Stimulated activated CD8-positive, alpha-beta memory T cell treated with anti-CD3 and anti-CD28 coated beads, Interleukin-2, amount 100 ng/mL, for 48 hours (primary cell): ENCODE measurements at regions not wholly inside any gene's neighbourhood (a gene's known extent, or its start where the extent isn't known, plus 50 kb on each side); places are given as distances from the start of the nearest gene placed in this dataset.
"Not testable (repeated sequence)": the region's sequence is repeated elsewhere in the genome, so short reads cannot be mapped to it uniquely, and the experiment has no call there.

ENCODE experiments used
- DNase-seq, 2 donors: peaks; one replicate each; pipeline ENCODE4 v3.0.0-alpha.2; 2020; ENCODE audit warnings: low read depth in 2 of 2

DNA sequence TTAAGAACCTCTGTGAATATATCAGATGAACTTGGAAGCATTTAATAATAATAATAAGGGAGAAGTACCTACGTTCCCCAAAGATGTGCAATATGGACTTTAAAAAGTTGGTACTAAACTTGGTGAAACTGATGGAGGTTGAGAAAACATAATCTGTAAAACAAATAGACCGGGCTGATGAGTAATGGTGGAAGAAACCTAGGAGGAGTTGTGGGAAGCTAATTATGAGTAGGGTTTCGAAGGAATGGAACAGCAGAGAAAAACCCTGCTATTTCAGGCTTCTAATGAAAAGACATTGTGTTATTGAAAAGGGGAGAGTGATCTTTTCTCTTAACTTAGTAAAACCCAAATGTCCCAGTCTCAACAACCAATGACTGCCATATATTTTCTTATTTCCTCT, 229.3 kb downstream of the PCSK1 start:
- no peak for DNase-seq

DNA sequence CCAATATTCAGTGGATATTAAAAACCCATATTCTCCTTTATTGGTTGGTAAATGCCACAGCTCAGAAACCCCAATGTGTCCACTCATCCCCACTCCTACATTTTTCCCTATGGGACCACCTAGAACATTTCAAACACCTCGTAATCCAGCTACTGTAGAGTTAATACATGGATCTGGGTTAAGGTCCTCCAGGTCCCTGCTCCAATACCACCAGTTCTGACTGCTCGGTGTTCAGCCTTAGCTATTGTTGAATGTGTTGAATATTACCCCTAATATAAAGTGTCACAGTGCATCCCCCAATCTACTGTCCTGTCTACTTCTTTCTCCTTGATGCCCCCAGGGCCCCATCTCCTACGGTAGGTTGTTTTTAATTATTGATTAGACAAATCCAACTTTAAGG, 231.5 kb downstream of the PCSK1 start:
- no peak for DNase-seq

DNA sequence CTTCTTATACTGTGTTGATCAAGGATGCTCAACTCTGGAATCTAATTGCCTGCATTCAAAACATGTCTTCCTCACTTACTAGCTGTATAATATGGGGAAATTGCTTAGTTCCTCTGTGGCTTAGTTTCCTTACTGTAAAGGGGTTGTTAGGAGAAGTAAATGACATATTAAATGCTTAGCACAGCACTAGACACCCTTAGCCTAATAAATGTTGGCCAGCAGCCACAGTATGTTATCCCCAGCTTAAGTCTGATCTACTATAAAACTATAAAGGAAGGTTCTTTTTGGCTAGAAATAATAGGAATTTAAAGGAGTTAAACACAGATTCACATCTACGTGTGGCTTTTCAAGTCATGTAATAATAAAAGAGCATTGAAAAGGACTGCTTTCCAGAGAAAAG, 232.4 kb downstream of the PCSK1 start:
- no peak for DNase-seq

DNA sequence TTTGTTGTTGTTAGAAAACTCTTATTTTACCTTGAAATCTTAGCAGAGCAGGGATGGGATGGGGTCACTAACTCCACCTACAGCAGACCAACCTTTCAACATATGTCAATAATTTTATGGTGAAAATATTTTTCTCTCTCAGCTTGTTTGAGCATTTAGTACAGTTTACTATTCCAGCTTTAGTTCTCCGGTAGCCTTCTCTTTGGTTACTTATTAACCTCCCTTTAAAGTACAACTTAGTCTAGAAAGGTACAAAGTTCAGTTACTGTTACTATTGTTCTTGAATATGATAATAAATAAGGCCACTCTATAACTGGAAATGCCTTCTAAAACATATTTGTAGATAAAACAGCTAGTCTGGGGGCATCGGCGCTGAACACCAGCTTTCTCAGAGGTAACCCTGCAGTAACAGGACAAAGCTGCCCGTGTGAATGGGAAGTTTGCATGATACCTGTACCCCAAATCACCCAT, 233.3 kb downstream of the PCSK1 start:
- no peak for DNase-seq

DNA sequence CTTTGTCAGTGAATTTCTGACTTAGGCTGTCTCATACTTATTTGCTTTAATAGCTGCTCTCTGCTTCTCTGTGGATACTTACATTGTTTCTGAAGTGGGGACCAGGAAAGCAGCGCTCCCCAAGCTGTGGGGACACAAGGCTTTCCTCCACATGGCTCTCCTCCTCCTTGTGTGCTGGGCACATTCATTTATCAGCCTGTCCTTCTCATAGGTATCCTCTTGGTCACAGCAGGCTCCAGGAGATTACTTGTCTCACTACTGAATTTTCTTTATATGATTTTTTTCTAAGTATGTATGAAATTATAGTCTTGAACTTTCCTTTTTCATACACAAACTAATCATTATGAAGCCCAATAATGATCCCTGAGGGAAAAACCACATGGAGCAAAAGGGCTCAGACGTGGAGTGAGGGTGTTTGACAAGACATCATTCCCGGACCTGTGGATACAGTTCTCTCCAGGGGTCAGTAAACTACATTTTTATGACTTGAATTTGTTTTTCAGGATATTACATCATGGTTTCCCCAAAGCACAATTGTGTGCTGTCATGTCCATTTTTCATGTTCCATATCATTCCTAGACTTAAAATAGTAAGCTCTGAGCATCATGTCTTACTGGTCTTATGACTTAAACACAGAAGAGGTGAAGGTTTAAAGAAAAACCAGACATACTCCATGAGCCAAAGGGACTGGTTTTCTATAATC, 234.5 kb downstream of the PCSK1 start:
- DNase-seq = no peak

DNA sequence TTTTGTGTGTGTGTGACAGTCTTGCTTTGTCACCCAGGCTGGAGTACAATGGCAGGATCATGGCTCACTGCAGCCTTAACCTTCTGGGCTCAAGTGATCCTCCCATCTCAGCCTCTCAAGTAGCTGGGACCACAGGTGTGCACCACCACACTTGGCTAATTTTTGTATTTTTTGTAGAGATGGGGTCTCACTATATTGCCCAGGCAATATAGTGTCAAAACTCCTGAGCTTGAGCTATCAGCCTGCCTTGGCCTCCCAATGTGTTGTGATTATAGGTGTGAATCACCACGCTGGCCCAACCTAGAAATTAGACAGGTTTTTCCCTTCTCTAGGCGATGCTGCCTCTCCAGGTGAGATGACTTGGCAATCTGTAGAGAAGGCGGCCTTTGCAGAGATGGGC, 235.3 kb downstream of the PCSK1 start:
- DNase-seq = not testable (repeated sequence)

DNA sequence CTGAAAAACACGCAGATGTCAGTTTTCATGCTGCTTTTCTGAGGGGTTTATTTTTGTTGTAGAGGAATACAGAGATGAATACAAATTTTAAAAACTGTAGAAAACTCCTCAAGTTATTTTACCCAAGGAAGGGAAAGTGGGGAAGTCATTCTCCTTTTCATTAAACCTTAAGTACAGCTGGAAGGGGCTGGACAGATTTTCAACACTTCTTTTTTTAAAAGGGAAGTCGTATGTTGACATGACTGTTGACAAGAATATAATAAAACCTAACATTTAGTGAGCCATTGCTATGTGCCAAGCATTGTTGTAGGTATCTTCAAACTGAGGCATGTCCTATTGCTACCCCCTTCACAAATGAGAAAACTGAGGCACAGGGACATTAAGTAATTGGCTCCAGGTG, 235.7 kb upstream of the ELL2 start:
- no peak for DNase-seq

DNA sequence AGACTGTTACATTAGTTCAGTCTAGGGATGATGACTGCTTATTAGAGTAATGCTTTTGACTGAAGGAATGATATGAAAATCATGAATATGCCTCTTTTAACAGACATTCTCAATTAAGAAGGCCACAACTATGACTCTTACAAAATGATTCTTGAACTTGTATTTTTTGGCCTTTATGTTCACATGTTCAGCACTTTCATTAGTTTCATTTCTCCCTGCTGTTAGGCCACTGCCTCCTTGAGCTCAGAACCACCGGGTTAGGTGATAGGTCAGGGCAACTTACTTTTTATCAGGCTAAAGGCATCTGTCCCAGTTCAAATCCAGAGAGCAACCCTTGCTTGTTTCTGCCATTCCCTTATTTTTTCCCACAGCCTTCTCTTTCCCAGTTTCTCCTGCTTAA, 235.2 kb upstream of the ELL2 start:
- DNase-seq = no peak

DNA sequence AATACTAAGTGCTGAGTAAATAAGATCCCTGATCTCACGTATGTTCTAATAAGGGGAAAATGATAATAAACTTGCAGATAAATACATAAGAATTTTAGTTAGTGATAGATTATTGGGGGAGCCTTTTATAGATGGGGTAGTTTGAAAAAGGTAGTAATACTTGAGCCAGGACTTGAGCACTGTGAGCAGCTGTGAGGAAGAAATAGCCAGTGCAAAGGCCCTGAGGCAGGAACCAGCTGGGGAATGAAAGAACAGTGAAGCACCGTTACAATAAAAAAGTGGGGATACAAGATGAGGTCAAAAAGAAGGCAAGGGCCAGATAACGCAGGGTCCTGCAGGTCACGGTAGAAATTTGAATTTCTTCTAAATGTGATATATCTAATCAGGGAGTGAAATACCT, 234.8 kb upstream of the ELL2 start:
- DNase-seq = no peak

DNA sequence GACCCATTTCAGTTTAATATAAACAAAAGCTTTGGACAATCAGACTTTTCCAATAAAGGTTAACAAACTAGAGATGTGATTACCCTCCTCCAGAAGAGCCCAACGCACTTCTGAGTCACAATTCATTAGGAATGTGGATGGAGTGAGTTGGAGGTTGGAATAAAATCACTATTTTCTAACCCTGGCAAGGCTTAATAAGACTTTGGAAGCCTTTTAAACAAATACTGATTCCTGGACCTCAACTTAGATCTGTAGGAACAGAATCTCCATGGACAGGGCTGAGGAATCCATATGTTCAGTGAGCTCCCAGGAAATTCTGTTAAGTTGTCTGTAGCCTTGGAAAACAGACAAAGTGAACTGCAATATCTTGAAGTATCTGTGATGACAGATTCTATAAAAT, 233.5 kb upstream of the ELL2 start:
- DNase-seq = no peak

DNA sequence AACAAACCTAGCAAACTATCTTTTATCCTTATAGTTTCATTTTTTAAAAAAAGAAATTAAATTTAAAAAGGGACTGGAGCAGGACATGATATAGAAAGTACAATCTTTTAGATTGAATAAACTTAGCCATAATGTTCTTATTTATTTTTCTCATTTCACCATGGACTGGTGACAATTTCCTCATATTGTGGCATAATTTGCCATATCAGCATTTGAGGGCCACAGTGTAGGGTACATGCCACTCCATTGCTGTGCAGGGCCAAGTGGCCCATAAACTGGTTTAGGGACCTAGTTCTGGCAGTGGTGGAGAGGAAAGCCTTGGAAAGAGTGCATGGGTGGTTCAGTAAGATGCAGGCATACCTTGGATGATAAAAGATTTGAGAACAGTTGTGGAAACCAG, 232.9 kb upstream of the ELL2 start:
- no peak for DNase-seq

DNA sequence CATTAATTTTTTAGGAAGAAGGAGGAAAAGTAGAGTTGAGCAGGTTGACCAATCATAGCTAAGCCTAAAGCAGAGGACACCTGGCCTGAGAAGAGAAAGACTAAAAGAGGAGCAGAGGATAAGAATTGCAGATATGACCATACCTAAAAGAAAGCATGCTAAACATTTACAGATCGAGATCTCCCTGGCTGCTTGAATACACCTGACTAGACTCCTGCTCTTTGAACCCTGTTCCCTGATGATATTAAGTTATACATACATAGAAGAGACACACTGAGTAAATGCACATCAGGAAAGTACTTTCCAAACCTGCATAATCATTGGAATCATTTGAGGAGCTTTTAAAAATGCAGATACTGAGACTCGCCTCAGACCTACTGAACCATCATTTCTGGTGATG, 232.3 kb upstream of the ELL2 start:
- DNase-seq = no peak

DNA sequence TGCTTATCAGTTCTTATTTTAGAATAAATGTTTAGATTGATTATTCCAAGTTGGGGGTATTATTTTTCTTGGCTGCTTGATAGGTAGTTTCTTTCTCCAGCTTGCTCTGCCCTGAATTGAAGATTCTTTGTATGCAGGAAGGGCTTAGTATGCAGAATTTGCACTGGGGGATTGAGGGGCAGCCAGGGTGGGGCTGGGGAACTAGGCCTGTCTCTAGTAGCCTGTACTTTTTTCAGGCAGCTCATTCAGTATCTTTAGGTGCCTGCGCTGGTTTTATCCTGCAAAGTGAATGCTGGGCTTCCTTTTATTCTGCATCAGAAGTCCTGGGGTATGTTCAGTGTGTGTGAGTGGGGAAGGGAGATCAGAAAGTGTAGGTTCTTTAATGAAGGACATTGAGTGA, 228.3 kb upstream of the ELL2 start:
- DNase-seq = no peak

DNA sequence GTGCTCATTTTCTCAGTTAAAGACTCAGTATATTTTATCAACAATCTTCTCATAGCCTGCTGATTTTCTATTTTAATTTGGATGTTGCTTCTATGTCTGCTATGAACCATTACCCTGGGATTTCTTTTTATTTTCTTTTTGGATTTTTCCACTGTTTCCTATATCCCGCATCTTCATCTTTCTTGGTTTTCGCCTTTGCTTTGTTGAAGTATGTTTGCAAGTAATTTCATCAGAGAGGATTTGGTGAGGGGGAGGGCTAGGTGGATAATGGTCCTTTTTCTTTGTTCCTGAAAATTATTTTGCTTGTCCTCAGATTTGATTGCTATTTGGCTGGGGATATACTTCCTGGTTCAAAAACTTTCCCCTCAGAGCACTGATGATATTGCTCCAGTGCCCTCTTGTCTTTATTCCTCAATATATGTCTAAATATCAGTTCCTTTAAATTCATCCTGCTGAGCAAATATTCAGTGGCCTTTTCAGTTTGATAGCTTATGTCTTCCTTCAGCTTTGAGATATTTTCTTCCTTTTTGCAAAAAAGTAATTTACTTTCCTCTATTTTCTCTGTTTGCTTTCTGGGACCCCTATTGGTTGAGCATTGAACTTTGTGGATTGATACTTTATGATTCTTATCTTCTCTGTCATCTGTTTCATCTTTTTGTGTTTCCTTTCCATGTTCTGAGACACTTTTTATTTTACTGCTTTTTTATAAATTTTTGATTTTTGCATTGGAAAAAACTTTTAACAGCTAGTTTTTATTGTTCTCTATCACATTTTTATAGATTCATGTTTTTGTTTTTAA, 227.6 kb upstream of the ELL2 start:
- DNase-seq = no peak

DNA sequence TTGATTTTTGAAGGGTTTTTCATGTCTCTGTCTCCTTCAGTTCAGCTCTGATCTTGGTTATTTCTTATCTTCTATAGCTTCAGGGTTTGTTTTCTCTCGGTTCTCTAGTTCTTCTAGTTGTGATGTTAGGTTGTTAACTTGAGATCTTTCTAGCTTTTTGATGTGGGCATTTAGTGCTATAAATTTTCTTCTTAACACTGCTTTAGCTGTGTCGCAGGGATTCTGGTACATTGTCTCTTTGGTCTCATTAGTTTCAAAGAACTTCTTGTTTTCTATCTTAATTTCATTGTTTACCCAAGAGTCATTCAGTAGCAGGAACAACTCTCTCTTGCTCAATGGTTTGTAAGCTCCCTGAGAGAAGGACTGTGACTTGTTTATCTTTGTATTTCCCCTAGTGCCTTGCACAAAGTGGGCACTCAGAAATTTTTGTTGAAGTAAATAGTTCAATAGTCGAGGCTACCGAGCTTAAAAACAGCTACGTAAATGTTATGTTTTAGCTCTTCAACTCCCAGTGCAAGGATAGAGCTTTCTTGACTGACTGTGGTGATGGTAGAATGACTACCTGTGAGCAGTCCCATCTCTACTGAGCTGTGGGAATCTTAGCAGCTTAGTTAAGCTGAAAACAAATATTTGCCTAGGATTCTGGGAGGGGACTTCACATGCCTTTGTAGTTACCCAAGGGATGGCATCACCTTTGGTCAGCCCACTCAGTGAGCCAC, 225.8 kb upstream of the ELL2 start:
- no peak for DNase-seq

DNA sequence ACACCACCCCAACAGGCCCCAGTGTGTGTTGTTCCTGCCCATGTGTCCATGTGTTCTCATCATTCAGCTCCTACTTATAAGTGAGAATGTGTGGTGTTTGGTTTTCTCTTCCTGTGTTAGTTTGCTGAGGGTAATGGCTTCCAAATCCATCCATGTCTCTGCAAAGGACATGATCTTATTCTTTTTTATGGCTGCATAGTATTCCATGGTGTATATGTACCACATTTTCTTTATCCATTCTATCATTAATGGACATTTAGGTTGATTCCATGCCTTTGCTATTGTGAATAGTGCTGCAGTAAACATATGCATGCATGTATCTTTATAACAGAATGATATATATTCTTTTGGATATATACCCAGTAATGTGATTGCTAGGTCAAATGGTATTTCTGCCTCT, 222.9 kb upstream of the ELL2 start:
- not testable (repeated sequence) for DNase-seq

DNA sequence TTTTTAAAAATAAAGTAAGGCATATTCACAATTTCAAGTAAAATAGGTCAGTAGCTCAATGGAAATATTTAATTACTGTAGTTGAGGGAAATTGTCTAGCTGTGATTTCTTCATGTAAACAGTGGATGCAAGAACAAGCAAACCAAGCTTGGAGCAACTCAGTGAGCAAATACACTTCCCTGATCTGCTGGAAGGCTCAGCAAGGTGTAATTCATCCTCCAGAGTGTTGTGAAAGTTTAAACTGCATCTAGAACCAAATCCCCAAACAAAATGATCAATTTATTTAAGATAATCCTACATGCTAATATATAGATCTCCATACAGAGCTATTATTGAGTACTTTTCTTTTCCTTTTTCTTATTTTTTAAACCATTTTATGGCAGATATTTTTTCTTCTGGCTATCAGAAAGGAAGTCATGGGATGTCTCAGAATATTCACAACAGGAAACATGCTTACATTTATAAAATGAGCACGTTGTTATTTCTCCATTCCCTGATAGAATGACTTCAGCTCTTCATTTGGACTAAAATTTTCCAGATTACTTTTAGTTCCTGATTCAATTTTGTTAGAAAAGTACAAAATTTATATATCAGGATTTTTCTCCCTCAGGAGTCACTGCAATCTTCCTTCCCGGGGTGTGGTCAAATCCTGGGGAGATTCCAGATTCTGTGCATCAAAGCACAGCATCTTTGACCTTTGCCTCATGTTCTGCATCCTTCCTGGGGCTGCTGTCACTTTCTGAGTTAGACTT, 219.2 kb upstream of the ELL2 start:
- no peak for DNase-seq

DNA sequence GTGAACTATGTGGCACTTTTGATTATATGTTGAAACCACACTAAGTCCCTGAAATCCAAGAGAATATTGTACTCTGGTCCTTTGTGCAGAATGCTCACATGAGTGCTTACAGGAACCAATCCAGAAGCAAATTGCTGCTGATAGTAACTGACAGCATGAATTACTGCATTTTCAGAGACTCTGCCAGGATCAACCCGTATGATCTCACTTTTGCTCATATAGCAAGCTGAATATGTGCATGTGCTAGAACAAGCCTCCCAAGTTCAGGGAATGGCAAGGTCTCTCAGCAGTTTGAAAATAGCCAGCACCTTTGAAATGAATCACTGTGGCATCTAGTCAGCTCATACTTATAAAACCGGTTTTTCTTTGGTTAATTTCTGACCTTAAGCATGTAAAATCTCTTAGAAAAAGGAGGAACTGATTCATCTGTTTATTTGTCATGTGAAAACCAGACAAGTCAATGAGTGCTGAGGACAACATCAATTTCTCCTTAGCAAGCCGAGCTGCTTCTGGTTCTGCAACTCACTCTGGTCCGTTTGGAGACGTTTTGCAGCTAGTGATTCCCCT, 215.7 kb upstream of the ELL2 start:
- DNase-seq = no peak

DNA sequence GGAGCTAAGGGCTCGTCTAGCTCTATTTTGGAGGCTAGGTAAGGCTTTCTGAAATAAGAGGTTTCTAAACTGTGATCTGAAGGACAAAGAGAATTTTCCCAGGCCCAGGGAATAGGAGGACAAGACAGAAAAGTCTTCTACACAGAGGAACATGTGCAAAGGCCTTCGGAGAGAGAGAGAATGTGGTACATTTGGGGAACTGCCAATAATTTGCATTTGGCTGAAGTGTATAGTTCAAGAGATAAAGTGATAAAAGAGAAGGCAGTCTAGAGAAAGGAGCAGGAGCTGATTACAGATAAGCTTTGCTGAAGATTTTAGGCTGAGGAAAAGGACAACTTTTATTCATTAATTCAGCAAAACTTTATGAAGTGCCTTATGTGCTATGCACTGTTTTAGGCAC, 214.4 kb upstream of the ELL2 start:
- DNase-seq = no peak

DNA sequence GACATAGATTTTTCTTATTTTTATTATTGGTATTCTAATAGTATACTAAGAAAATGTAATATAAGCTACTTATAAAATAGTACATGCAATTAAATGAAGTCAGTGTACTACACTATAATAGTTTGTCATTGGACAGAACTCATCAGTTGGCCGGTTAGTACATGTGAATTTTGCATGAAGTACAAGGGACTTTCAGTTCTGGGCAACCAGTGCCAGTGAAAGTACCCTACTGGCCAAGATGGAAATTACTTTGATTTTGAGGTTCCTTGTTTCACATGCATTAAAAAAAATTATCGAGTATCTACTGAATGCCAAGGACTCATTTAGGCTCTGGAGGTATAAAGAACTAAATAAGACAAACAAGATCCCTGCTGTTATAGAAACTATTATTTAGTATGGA, 213.4 kb upstream of the ELL2 start:
- DNase-seq = no peak

DNA sequence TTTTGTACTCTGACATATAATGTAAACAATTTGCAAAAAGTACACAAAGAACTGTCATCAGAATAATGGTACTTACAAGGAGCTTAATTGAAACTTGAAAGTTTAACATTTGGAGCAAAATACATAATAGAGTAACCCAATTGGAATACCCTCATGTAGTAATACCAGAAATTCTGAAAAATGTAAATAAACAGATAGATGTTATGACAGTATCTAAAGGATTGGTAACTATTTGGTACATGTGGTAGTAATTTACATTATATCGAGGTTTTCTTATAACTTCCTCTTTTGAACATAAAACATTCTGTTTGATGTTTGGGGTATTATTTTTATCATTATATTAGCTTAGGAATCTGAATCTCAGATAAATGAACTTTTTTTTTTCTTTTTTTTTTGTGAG, 211.7 kb upstream of the ELL2 start:
- no peak for DNase-seq

DNA sequence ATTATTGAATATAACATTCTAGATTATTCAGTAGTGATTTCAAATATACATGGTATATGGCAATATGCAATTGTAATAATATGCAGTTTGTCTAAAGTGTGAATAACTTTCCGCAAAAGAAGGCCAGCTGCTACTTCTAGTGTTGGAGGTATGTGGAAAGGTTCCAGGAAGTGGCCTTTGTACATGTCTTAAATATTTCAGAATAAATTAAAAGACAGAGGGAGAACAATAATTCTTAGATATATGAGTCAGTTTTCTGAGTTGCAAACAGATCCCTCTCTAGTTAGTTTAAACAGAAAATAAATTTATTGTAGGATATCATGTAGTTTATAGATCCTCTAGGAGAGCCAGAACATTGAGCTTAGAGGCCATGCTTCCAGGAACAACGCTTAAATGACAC, 210.8 kb upstream of the ELL2 start:
- no peak for DNase-seq
